ENCODE measurements at regions not wholly inside any gene's neighbourhood (a gene's known extent, or its start where the extent isn't known, plus 50 kb on each side); places are given as distances from the start of the nearest gene placed in this dataset.

GRCh38 chr4:120293341-120293740 lies 226.7 kb upstream of the MAD2L1 start:
- H3K79me2 ChIP-seq (ENCODE audit: insufficient read depth, low read length): no peaks in the 10 kb centered on the region
- H3F3A ChIP-seq (ENCODE audit: insufficient read depth): no peaks in the 10 kb centered on the region
- H3K4me2 ChIP-seq (ENCODE audit: low read depth, low read length, poor library complexity, severe bottlenecking): no peak overlapping the region
- TF ChIP-seq CTCF (IDR thresholded peaks at IDR 0.05; ENCODE audit: insufficient read depth, low read length, poor library complexity, severe bottlenecking) (no peak), EZH2phosphoT487 (conservative IDR thresholded peaks at IDR 0.05; ENCODE audit: low read length) (no peak)
- no peaks in the 10 kb centered on the region for H4K20me1 ChIP-seq (ENCODE audit: low read depth, low read length)
- H3K9me3 ChIP-seq (ENCODE audit: insufficient read depth, low read length): no peaks in the 10 kb centered on the region
- H3K4me3 ChIP-seq (ENCODE audit: insufficient read depth, low read length, poor library complexity, severe bottlenecking): no peak overlapping the region
- no peaks in the 10 kb centered on the region for H3K9me2 ChIP-seq (replicated peaks; ENCODE audit: insufficient read depth, low read length)
- H3K27me3 ChIP-seq (ENCODE audit: low read length): no peaks in the 10 kb centered on the region
- no peak overlapping the region for H3K9ac ChIP-seq (ENCODE audit: low read length)
- no peak overlapping the region for H2AFZ ChIP-seq (ENCODE audit: low read depth, low read length, severe bottlenecking)
- H3K27ac ChIP-seq (ENCODE audit: low read depth, low read length): no peak overlapping the region
- H3K36me3 ChIP-seq (ENCODE audit: low read length): no peaks in the 10 kb centered on the region

GRCh38 chr4:120291541-120291940 lies 224.9 kb upstream of the MAD2L1 start:
- Histone ChIP-seq H3K27ac (ENCODE audit: low read depth, low read length) (no peak overlapping the region), H3K27me3 (ENCODE audit: low read length) (no peaks in the 10 kb centered on the region)
- TF ChIP-seq EZH2phosphoT487 (conservative IDR thresholded peaks at IDR 0.05; ENCODE audit: low read length) (no peak), CTCF (IDR thresholded peaks at IDR 0.05; ENCODE audit: insufficient read depth, low read length, poor library complexity, severe bottlenecking) (no peak)

GRCh38 chr4:120290553-120290952 lies 223.9 kb upstream of the MAD2L1 start:
- no peak overlapping the region for H3K4me3 ChIP-seq (ENCODE audit: insufficient read depth, low read length, poor library complexity, severe bottlenecking)
- no peaks in the 10 kb centered on the region for H3K9me3 ChIP-seq (ENCODE audit: insufficient read depth, low read length)
- no peak overlapping the region for H2AFZ ChIP-seq (ENCODE audit: low read depth, low read length, severe bottlenecking)
- no peak overlapping the region for H3K9ac ChIP-seq (ENCODE audit: low read length)
- no peak overlapping the region for H3K4me2 ChIP-seq (ENCODE audit: low read depth, low read length, poor library complexity, severe bottlenecking)
- H3F3A ChIP-seq (ENCODE audit: insufficient read depth): no peaks in the 10 kb centered on the region
- no peaks in the 10 kb centered on the region for H3K27me3 ChIP-seq (ENCODE audit: low read length)
- no peaks in the 10 kb centered on the region for H3K36me3 ChIP-seq (ENCODE audit: low read length)
- no peaks in the 10 kb centered on the region for H3K79me2 ChIP-seq (ENCODE audit: insufficient read depth, low read length)
- H3K27ac ChIP-seq (ENCODE audit: low read depth, low read length): no peak overlapping the region
- H3K9me2 ChIP-seq (replicated peaks; ENCODE audit: insufficient read depth, low read length): no peaks in the 10 kb centered on the region
- H4K20me1 ChIP-seq (ENCODE audit: low read depth, low read length): no peaks in the 10 kb centered on the region
- TF ChIP-seq CTCF (IDR thresholded peaks at IDR 0.05; ENCODE audit: insufficient read depth, low read length, poor library complexity, severe bottlenecking) (no peak), EZH2phosphoT487 (conservative IDR thresholded peaks at IDR 0.05; ENCODE audit: low read length) (no peak)

More at GRCh38 chr4:120291541-120291940, 224.9 kb upstream of the MAD2L1 start:
- Histone ChIP-seq H3K4me3 (ENCODE audit: insufficient read depth, low read length, poor library complexity, severe bottlenecking) (no peak overlapping the region), H3K79me2 (ENCODE audit: insufficient read depth, low read length) (no peaks in the 10 kb centered on the region), H3K36me3 (ENCODE audit: low read length) (no peaks in the 10 kb centered on the region), H3F3A (ENCODE audit: insufficient read depth) (no peaks in the 10 kb centered on the region), H3K9me3 (ENCODE audit: insufficient read depth, low read length) (no peaks in the 10 kb centered on the region), H3K4me2 (ENCODE audit: low read depth, low read length, poor library complexity, severe bottlenecking) (no peak overlapping the region), H2AFZ (ENCODE audit: low read depth, low read length, severe bottlenecking) (no peak overlapping the region), H3K9me2 (replicated peaks; ENCODE audit: insufficient read depth, low read length) (no peaks in the 10 kb centered on the region), H3K9ac (ENCODE audit: low read length) (no peak overlapping the region), H4K20me1 (ENCODE audit: low read depth, low read length) (no peaks in the 10 kb centered on the region)
